ENCODE measurements at regions not wholly inside any gene's neighbourhood (a gene's known extent, or its start where the extent isn't known, plus 50 kb on each side); places are given as distances from the start of the nearest gene placed in this dataset.

- no peak for TF ChIP-seq EZH2phosphoT487 (IDR thresholded peaks at IDR 0.05; ENCODE audit: borderline replicate concordance, low read depth)
- TF ChIP-seq FOXM1 (IDR thresholded peaks at IDR 0.05; ENCODE audit: low read depth): no peak
- TF ChIP-seq, protein P1, sequence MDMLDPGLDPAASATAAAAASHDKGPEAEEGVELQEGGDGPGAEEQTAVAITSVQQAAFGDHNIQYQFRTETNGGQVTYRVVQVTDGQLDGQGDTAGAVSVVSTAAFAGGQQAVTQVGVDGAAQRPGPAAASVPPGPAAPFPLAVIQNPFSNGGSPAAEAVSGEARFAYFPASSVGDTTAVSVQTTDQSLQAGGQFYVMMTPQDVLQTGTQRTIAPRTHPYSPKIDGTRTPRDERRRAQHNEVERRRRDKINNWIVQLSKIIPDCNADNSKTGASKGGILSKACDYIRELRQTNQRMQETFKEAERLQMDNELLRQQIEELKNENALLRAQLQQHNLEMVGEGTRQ (IDR thresholded peaks at IDR 0.05; ENCODE audit: borderline replicate concordance, low read depth, low read length): no peak
- TF ChIP-seq YY1 (IDR thresholded peaks at IDR 0.05; ENCODE audit: low read depth): no peak
- no peak for TF ChIP-seq MEF2A (IDR thresholded peaks at IDR 0.05; ENCODE audit: borderline replicate concordance, low read depth)
- no peak for TF ChIP-seq RAD21 (IDR thresholded peaks at IDR 0.05; ENCODE audit: low read length)
These were observed 380.4 kb upstream of the PROK2 start (continued) for GRCh38 chr3:72165317-72165716.

DNA sequence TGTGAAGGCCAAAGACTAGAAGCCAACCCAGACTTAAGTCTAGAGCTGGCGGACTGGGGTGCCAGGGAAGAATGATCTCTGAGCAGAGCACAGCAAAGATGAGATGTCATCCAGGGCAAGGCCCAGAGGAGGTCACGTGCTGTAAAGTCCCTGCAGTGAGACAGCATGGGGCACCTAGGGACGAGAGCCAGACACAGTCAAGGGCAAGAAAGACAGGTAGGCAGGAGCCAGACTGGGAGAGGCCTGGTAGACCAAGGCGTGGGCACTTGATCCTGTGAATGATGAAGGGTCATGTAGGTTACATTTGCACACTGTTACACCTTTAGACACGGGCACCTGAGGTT is 379.7 kb upstream of the PROK2 start:
- Histone ChIP-seq H3K4me3 (ENCODE audit: low read depth in 2 of 2, low read length in 1 of 2) (no peak overlapping the region), H3K79me2 (ENCODE audit: insufficient read depth) (no peaks in the 10 kb centered on the region), H3K4me1 (ENCODE audit: control insufficient read depth in 1 of 2, insufficient read depth in 2 of 2, low read depth in 1 of 2, low read length in 1 of 2) (peaks cover 0 to 5% of the 10 kb centered on the region in 2 experiments; a peak in 1 of 4 replicates), H3F3A (replicated peaks; ENCODE audit: insufficient read depth) (no peaks in the 10 kb centered on the region), H3K9me2 (no peaks in the 10 kb centered on the region), H3K4me2 (no peak overlapping the region), H3K9ac (no peak overlapping the region), H3K36me3 (replicated peaks in 1 of 2; ENCODE audit: control insufficient read depth in 1 of 2, insufficient read depth in 2 of 2, low read length in 1 of 2) (no peaks in the 10 kb centered on the region), H4K20me1 (ENCODE audit: insufficient read depth) (no peaks in the 10 kb centered on the region), H3K27ac (ENCODE audit: low read depth in 2 of 2, low read length in 1 of 2) (no peak overlapping the region), H3K9me3 (no peaks in the 10 kb centered on the region), H2AFZ (ENCODE audit: low read depth) (no peak overlapping the region), H3K27me3 (ENCODE audit: insufficient read depth) (no peaks in the 10 kb centered on the region)
- ChIA-PET CTCF (no interaction called here), POLR2A (no interaction called here)
- TF ChIP-seq RCOR1 (IDR thresholded peaks at IDR 0.05; ENCODE audit: low read length) (no peak), ZBTB33 (IDR thresholded peaks at IDR 0.05; ENCODE audit: borderline replicate concordance, low read depth) (no peak), MEF2A (IDR thresholded peaks at IDR 0.05; ENCODE audit: borderline replicate concordance, low read depth) (no peak), TEAD4 (IDR thresholded peaks at IDR 0.05; ENCODE audit: borderline replicate concordance, insufficient read depth) (no peak), ELF1 (IDR thresholded peaks at IDR 0.05) (no peak), FOSL2 (IDR thresholded peaks at IDR 0.05; ENCODE audit: borderline replicate concordance, low read depth) (no peak), TCF12 (IDR thresholded peaks at IDR 0.05) (no peak)
- TF ChIP-seq, protein P2, sequence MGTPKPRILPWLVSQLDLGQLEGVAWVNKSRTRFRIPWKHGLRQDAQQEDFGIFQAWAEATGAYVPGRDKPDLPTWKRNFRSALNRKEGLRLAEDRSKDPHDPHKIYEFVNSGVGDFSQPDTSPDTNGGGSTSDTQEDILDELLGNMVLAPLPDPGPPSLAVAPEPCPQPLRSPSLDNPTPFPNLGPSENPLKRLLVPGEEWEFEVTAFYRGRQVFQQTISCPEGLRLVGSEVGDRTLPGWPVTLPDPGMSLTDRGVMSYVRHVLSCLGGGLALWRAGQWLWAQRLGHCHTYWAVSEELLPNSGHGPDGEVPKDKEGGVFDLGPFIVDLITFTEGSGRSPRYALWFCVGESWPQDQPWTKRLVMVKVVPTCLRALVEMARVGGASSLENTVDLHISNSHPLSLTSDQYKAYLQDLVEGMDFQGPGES (IDR thresholded peaks at IDR 0.05; ENCODE audit: low read depth, low read length): no peak
- WGBS (ENCODE audit: low lambda C conversion rate): 38% methylated on average over 5 of the region's 5 CpGs
- DNase-seq: no peak
